ENCODE measurements at regions not wholly inside any gene's neighbourhood (a gene's known extent, or its start where the extent isn't known, plus 50 kb on each side); places are given as distances from the start of the nearest gene placed in this dataset.

DNA sequence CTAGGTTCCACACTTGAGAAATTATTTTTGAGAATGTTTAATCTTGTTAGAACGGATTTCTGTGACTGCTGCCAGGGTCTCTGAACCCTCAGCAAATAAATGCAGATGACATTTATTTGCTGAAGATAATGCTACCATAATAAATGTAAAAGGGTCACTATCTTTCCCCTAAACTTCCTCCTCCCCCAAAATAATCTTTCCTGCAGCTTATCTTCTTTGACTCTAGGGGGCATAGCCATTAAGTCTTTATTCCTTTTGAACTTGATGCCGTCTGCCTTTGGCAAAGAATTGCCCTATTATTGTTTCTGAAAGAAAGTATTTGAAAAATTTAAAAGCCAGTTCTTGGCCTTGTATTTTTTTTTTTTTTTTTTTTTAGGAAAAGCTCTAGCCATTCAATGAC, 63.6 kb upstream of the ACSL3 start:
- peak; percentile 36 for DNase-seq (ENCODE audit: low spot score)
- TF ChIP-seq, protein P1, sequence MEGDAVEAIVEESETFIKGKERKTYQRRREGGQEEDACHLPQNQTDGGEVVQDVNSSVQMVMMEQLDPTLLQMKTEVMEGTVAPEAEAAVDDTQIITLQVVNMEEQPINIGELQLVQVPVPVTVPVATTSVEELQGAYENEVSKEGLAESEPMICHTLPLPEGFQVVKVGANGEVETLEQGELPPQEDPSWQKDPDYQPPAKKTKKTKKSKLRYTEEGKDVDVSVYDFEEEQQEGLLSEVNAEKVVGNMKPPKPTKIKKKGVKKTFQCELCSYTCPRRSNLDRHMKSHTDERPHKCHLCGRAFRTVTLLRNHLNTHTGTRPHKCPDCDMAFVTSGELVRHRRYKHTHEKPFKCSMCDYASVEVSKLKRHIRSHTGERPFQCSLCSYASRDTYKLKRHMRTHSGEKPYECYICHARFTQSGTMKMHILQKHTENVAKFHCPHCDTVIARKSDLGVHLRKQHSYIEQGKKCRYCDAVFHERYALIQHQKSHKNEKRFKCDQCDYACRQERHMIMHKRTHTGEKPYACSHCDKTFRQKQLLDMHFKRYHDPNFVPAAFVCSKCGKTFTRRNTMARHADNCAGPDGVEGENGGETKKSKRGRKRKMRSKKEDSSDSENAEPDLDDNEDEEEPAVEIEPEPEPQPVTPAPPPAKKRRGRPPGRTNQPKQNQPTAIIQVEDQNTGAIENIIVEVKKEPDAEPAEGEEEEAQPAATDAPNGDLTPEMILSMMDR (IDR thresholded peaks at IDR 0.05; ENCODE audit: borderline replicate concordance, control extremely low read depth, extremely low read depth, insufficient read depth, missing control alignments) = peak; percentile 27
- in situ Hi-C loops (cut with MboI; ENCODE audit: low sequenced_read_pairs, unreplicated experiment) = no loop called here

DNA sequence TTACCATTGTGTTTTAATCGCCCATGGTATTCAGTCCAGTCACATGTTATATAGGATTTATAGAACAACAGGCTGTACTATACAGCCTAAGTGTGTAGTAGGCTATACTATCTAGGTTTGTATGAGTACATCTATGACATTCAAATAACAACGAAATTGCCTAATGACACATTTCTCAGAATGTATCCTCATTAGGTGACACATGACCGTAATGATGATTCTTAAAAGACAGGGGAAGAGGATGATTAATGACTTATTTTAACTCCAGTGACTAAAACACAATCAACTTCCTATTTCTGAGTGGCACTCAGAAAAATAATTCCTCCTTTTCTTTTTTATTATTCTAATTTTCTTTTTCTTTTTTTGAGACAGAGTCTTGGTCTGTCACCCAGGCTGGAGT, 63.0 kb upstream of the ACSL3 start:
- DNase-seq (ENCODE audit: low spot score) = no peak
- TF ChIP-seq, protein P1 (IDR thresholded peaks at IDR 0.05; ENCODE audit: borderline replicate concordance, control extremely low read depth, extremely low read depth, insufficient read depth, missing control alignments) = no peak
- in situ Hi-C loops (cut with MboI; ENCODE audit: low sequenced_read_pairs, unreplicated experiment) = no loop called here

DNA sequence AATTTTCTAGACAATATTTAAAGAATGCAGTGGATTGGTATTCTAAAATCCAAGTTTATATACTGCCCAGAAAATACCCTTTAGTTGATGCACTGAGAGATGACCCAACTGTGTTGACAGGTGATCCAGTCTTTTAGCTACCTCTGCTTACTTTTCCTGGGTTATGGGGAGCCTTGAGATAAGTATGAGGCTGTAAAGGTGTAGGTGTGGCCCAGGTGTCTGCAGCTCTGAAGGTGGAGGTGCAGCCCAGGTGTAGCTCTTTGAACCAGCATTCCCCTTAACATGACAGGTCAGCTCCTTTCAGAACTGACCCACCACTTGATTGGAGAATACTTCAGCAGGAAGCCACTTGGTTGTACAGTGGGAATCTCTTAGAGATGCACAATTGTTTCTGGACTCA, 62.3 kb upstream of the ACSL3 start:
- TF ChIP-seq, protein P1 (IDR thresholded peaks at IDR 0.05; ENCODE audit: borderline replicate concordance, control extremely low read depth, extremely low read depth, insufficient read depth, missing control alignments) = no peak
- no peak for DNase-seq (ENCODE audit: low spot score)
- in situ Hi-C loops (cut with MboI; ENCODE audit: low sequenced_read_pairs, unreplicated experiment) = no loop called here

DNA sequence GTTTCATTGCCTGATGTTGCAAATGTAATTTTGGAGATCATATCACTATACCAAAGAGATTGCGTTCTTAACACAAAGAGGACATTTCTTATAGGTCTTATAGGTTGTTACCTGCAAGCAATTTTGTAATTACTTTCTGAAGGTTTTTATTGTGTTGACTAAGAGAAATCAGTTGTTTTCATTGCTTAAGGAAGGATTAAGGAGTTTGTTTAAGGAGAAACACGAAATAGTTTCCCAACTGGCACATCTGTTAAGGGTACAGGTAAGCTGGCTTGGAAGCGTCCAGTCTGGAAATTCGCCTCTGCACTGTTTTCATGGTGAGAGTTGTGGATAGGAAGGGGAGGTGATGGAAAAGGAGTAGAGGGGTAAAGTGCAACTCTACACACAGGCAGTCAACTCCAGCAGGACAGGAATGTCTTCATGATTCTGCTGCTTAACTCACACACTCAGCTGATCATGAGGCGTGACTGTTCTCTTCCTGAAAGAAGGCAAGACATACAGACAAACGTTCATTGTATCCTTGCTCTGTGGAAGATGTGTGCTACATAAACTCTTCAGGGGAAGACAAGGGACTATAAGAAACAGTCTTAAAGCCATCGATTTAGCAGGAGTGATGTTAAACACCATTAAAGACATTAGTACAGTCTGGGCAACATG, 61.4 kb upstream of the ACSL3 start:
- TF ChIP-seq, protein P1 (IDR thresholded peaks at IDR 0.05; ENCODE audit: borderline replicate concordance, control extremely low read depth, extremely low read depth, insufficient read depth, missing control alignments) = no peak
- in situ Hi-C loops (cut with MboI; ENCODE audit: low sequenced_read_pairs, unreplicated experiment) = no loop called here
- DNase-seq (ENCODE audit: low spot score) = no peak

DNA sequence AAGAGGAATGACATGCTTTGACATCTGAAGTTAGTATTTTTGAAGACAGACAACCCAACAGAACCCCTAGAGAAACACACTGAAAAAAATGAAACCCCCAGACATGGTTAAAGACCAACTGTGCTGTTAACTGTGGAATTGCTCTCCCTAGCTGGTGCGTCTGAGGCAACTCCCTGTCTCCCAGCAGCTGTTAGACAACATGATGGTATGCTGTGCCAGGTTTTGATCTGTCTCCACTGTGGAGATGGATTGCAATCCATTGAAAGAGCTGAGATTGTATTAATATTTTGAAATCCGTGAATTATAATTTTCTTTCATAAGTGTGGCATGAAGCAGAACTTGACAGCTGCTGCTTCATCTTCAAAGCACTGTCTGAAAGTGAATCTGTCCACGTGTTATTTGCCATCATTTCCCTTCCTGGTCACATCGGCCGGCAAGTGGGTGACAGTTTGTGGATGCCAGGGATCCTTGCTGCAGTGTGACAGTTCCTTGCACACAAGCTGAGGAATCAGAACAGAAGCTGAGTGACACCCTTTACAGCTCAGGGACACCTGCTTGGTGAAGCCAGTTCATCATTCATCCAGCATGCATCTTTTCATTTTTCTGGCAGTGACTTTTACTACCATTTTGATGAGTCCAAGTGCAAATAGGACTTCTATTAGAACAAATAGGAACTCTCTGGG, 58.2 kb upstream of the ACSL3 start:
- in situ Hi-C loops (cut with MboI; ENCODE audit: low sequenced_read_pairs, unreplicated experiment) = no loop called here
- no peak for DNase-seq (ENCODE audit: low spot score)
- TF ChIP-seq, protein P1 (IDR thresholded peaks at IDR 0.05; ENCODE audit: borderline replicate concordance, control extremely low read depth, extremely low read depth, insufficient read depth, missing control alignments) = no peak

DNA sequence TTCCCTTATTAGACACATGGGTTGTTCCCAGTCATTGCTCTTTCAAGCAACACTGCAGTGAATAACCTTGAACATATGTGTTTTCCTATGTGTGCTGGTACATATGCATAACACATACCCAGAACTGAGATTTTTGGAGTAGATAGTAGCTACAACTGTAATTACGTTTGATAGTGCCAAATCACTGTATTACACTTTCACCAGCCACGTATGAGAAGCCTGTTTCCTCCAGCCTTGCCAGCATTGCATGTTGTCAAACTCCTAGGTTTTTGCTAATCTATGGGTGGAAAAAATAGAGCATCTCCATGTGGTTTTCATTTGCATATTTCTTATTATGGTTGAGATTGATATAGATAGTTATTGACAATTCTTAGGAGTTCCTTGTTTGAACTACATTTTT, 56.5 kb upstream of the ACSL3 start:
- in situ Hi-C loops (cut with MboI; ENCODE audit: low sequenced_read_pairs, unreplicated experiment) = no loop called here
- DNase-seq (ENCODE audit: low spot score) = no peak
- TF ChIP-seq, protein P1 (IDR thresholded peaks at IDR 0.05; ENCODE audit: borderline replicate concordance, control extremely low read depth, extremely low read depth, insufficient read depth, missing control alignments) = no peak
